ENCODE measurements at regions not wholly inside any gene's neighbourhood (a gene's known extent, or its start where the extent isn't known, plus 50 kb on each side); places are given as distances from the start of the nearest gene placed in this dataset.

DNA sequence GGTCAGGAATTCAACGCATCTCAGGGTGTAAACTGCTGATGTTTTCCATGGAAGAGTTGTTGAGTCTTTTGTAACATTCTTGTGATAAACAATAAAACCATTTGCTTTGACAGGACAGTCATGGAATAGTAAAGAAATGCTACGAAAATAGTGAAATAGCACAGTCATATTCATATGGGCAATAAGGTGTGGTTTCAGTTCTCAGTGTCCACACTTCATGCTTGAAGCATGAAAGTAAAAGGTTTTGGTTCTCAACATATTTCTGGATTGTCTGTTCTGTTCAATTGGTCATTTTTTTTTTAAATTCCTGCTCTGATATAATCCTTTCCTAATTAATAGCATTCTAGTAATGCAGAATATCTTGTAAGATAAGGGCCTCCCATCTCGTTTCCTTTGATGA is 467.6 kb upstream of the ZNF608 start:
- no CpG with 5 or more reads among the region's 3 CpGs for WGBS (ENCODE audit: insufficient coverage, insufficient read length)
- no peaks in the 10 kb centered on the region for H3K9me3 ChIP-seq (ENCODE audit: control insufficient read depth, insufficient read depth, low read length)
- H3K4me3 ChIP-seq (ENCODE audit: low read length) = no peak overlapping the region
- no peak for DNase-seq (ENCODE audit: low read depth, low spot score)
- H3K36me3 ChIP-seq (ENCODE audit: control insufficient read depth, insufficient read depth, low read length) = no peaks in the 10 kb centered on the region
- no peak overlapping the region for H3K27ac ChIP-seq (ENCODE audit: low read length)
- no peaks in the 10 kb centered on the region for H3K4me1 ChIP-seq (ENCODE audit: control insufficient read depth, insufficient read depth, low read length)
- no peaks in the 10 kb centered on the region for H3K27me3 ChIP-seq (ENCODE audit: control insufficient read depth, insufficient read depth, low read length)

GRCh38 chr5:125215593-125215992 is 469.2 kb upstream of the ZNF608 start:
- no peak for DNase-seq (ENCODE audit: low read depth, low spot score)
- no peaks in the 10 kb centered on the region for H3K27me3 ChIP-seq (ENCODE audit: control insufficient read depth, insufficient read depth, low read length)
- H3K27ac ChIP-seq (ENCODE audit: low read length) = no peak overlapping the region
- no peak overlapping the region for H3K4me3 ChIP-seq (ENCODE audit: low read length)
- H3K4me1 ChIP-seq (ENCODE audit: control insufficient read depth, insufficient read depth, low read length) = no peaks in the 10 kb centered on the region
- H3K36me3 ChIP-seq (ENCODE audit: control insufficient read depth, insufficient read depth, low read length) = no peaks in the 10 kb centered on the region
- WGBS (ENCODE audit: insufficient coverage, insufficient read length) = no CpG with 5 or more reads among the region's 1 CpG
- H3K9me3 ChIP-seq (ENCODE audit: control insufficient read depth, insufficient read depth, low read length) = no peaks in the 10 kb centered on the region

DNA sequence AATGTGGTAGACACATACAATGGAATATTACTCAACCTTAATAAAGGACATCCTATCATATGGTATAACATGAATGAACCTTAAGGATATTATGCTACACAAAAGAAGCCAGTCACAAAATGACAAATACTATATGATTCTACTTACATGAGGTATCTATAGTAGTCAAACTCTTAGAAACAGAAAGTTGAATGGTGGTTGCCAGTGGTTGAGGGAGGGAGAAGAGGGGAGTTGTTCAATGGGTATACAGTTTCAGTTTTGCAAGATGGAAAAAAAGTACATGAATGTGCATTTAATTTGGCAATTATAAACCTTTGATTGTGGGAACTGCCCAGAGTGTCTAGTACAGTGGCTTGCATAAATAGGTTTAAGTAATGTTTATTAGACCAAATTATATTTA is 473.3 kb upstream of the ZNF608 start:
- Histone ChIP-seq H3K27me3 (ENCODE audit: control insufficient read depth, insufficient read depth, low read length) (no peaks in the 10 kb centered on the region), H3K4me3 (ENCODE audit: low read length) (no peak overlapping the region), H3K36me3 (ENCODE audit: control insufficient read depth, insufficient read depth, low read length) (no peaks in the 10 kb centered on the region), H3K4me1 (ENCODE audit: control insufficient read depth, insufficient read depth, low read length) (no peaks in the 10 kb centered on the region), H3K9me3 (ENCODE audit: control insufficient read depth, insufficient read depth, low read length) (no peaks in the 10 kb centered on the region), H3K27ac (ENCODE audit: low read length) (no peak overlapping the region)
- no peak for DNase-seq (ENCODE audit: low read depth, low spot score)

DNA sequence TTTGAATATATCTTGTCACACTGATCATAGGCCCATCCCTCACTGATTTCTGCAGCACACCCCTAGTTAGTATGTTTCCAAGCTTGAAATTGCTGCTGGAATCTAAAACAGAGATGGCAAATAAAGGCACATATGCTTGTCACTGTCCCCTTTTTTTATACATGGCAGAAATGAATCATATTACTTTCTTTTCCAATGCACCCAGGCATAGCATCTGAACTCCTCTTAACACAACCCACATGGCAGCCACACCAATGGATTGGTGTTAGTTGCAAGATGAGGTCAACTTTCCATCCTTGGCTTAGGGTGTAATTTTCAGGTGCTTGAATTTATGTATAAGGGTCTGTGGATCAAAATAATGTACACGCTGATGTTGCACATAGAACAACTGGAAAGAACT is 473.8 kb upstream of the ZNF608 start:
- no CpG with 5 or more reads among the region's 1 CpG for WGBS (ENCODE audit: insufficient coverage, insufficient read length)
- no peaks in the 10 kb centered on the region for H3K9me3 ChIP-seq (ENCODE audit: control insufficient read depth, insufficient read depth, low read length)
- DNase-seq (ENCODE audit: low read depth, low spot score) = no peak
- no peaks in the 10 kb centered on the region for H3K36me3 ChIP-seq (ENCODE audit: control insufficient read depth, insufficient read depth, low read length)
- H3K27ac ChIP-seq (ENCODE audit: low read length) = no peak overlapping the region
- H3K4me3 ChIP-seq (ENCODE audit: low read length) = no peak overlapping the region
- no peaks in the 10 kb centered on the region for H3K27me3 ChIP-seq (ENCODE audit: control insufficient read depth, insufficient read depth, low read length)
- no peaks in the 10 kb centered on the region for H3K4me1 ChIP-seq (ENCODE audit: control insufficient read depth, insufficient read depth, low read length)

- DNase-seq (ENCODE audit: low read depth, low spot score) = no peak
- Histone ChIP-seq H3K27me3 (ENCODE audit: control insufficient read depth, insufficient read depth, low read length) (no peaks in the 10 kb centered on the region), H3K27ac (ENCODE audit: low read length) (no peak overlapping the region), H3K36me3 (ENCODE audit: control insufficient read depth, insufficient read depth, low read length) (no peaks in the 10 kb centered on the region), H3K4me3 (ENCODE audit: low read length) (no peak overlapping the region), H3K4me1 (ENCODE audit: control insufficient read depth, insufficient read depth, low read length) (0 out of 2 replicates have a peak, but pooled peaks cover 1% of the 10 kb centered on the region), H3K9me3 (ENCODE audit: control insufficient read depth, insufficient read depth, low read length) (no peaks in the 10 kb centered on the region)
- WGBS (ENCODE audit: insufficient coverage, insufficient read length) = no CpG with 5 or more reads among the region's 7 CpGs
Observed at GRCh38 chr5:125222597-125223240, 476.3 kb upstream of the ZNF608 start.

DNA sequence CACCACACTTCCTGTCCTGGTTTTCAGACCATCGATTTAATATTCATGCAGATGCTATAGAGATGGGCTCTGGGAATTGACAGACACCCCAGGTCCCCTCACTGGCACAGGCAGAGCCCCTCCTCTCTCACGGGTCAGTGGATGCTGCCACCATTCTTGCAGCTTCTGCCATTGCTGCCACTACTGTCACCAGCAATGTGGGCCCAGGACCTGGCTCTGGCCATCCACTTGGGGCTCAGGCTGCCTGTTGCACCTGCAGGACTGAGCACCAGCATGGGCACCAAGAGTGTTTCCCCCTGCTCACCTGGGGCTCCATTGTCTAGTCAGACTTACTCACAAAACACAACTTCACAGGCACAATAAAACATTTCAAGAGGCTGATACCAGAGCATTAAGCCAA is 479.0 kb upstream of the ZNF608 start:
- Histone ChIP-seq H3K9me3 (ENCODE audit: control insufficient read depth, insufficient read depth, low read length) (no peaks in the 10 kb centered on the region), H3K27ac (ENCODE audit: low read length) (no peak overlapping the region)
- no CpG with 5 or more reads among the region's 2 CpGs for WGBS (ENCODE audit: insufficient coverage, insufficient read length)

GRCh38 chr5:125226825-125227224 is 480.4 kb upstream of the ZNF608 start:
- WGBS (ENCODE audit: insufficient coverage, insufficient read length) = no CpG with 5 or more reads among the region's 4 CpGs
- no peak for DNase-seq (ENCODE audit: low read depth, low spot score)
- Histone ChIP-seq H3K27me3 (ENCODE audit: control insufficient read depth, insufficient read depth, low read length) (no peaks in the 10 kb centered on the region), H3K9me3 (ENCODE audit: control insufficient read depth, insufficient read depth, low read length) (no peaks in the 10 kb centered on the region), H3K27ac (ENCODE audit: low read length) (no peak overlapping the region), H3K36me3 (ENCODE audit: control insufficient read depth, insufficient read depth, low read length) (no peaks in the 10 kb centered on the region), H3K4me3 (ENCODE audit: low read length) (no peak overlapping the region), H3K4me1 (ENCODE audit: control insufficient read depth, insufficient read depth, low read length) (0 out of 2 replicates have a peak, but pooled peaks cover 1% of the 10 kb centered on the region)

More for the DNA sequence above, 479.0 kb upstream of the ZNF608 start:
- H3K36me3 ChIP-seq (ENCODE audit: control insufficient read depth, insufficient read depth, low read length) = no peaks in the 10 kb centered on the region
- 0 out of 2 replicates have a peak, but pooled peaks cover 1% of the 10 kb centered on the region for H3K4me1 ChIP-seq (ENCODE audit: control insufficient read depth, insufficient read depth, low read length)
- H3K4me3 ChIP-seq (ENCODE audit: low read length) = no peak overlapping the region
- H3K27me3 ChIP-seq (ENCODE audit: control insufficient read depth, insufficient read depth, low read length) = no peaks in the 10 kb centered on the region
- no peak for DNase-seq (ENCODE audit: low read depth, low spot score)

- no peak overlapping the region for H3K27ac ChIP-seq (ENCODE audit: low read length)
- no peak for DNase-seq (ENCODE audit: low read depth, low spot score)
- 0 out of 2 replicates have a peak, but pooled peaks cover 1% of the 10 kb centered on the region for H3K4me1 ChIP-seq (ENCODE audit: control insufficient read depth, insufficient read depth, low read length)
- no peak overlapping the region for H3K4me3 ChIP-seq (ENCODE audit: low read length)
- no CpG with 5 or more reads among the region's 7 CpGs for WGBS (ENCODE audit: insufficient coverage, insufficient read length)
- no peaks in the 10 kb centered on the region for H3K9me3 ChIP-seq (ENCODE audit: control insufficient read depth, insufficient read depth, low read length)
- no peaks in the 10 kb centered on the region for H3K36me3 ChIP-seq (ENCODE audit: control insufficient read depth, insufficient read depth, low read length)
- H3K27me3 ChIP-seq (ENCODE audit: control insufficient read depth, insufficient read depth, low read length) = no peaks in the 10 kb centered on the region
Observed at GRCh38 chr5:125227333-125228095, 481.1 kb upstream of the ZNF608 start.

GRCh38 chr5:125228363-125229070 is 482.1 kb upstream of the ZNF608 start:
- no peaks in the 10 kb centered on the region for H3K36me3 ChIP-seq (ENCODE audit: control insufficient read depth, insufficient read depth, low read length)
- no peak overlapping the region for H3K27ac ChIP-seq (ENCODE audit: low read length)
- DNase-seq (ENCODE audit: low read depth, low spot score) = no peak
- no peak overlapping the region for H3K4me3 ChIP-seq (ENCODE audit: low read length)
- no CpG with 5 or more reads among the region's 4 CpGs for WGBS (ENCODE audit: insufficient coverage, insufficient read length)
- no peaks in the 10 kb centered on the region for H3K9me3 ChIP-seq (ENCODE audit: control insufficient read depth, insufficient read depth, low read length)
- H3K27me3 ChIP-seq (ENCODE audit: control insufficient read depth, insufficient read depth, low read length) = no peaks in the 10 kb centered on the region
- 0 out of 2 replicates have a peak, but pooled peaks cover 1% of the 10 kb centered on the region for H3K4me1 ChIP-seq (ENCODE audit: control insufficient read depth, insufficient read depth, low read length)

GRCh38 chr5:125229556-125229955 is 483.1 kb upstream of the ZNF608 start:
- no peak overlapping the region for H3K27ac ChIP-seq (ENCODE audit: low read length)
- H3K36me3 ChIP-seq (ENCODE audit: control insufficient read depth, insufficient read depth, low read length) = no peaks in the 10 kb centered on the region
- H3K27me3 ChIP-seq (ENCODE audit: control insufficient read depth, insufficient read depth, low read length) = no peaks in the 10 kb centered on the region
- DNase-seq (ENCODE audit: low read depth, low spot score) = no peak
- H3K9me3 ChIP-seq (ENCODE audit: control insufficient read depth, insufficient read depth, low read length) = no peaks in the 10 kb centered on the region
- H3K4me3 ChIP-seq (ENCODE audit: low read length) = no peak overlapping the region
- H3K4me1 ChIP-seq (ENCODE audit: control insufficient read depth, insufficient read depth, low read length) = 0 out of 2 replicates have a peak, but pooled peaks cover 1% of the 10 kb centered on the region
- no CpG with 5 or more reads among the region's 4 CpGs for WGBS (ENCODE audit: insufficient coverage, insufficient read length)
